NOMO-1 treated with DMSO at 0.1 percent for 48 hours (cell line): ENCODE measurements at regions not wholly inside any gene's neighbourhood (a gene's known extent, or its start where the extent isn't known, plus 50 kb on each side); places are given as distances from the start of the nearest gene placed in this dataset.

ENCODE experiments used
- DNase-seq: peaks from one replicate; lab custom pipeline; 2025; ENCODE audit not compliant: unreplicated experiment; lab: John Stamatoyannopoulos, UW

- DNase-seq: no peak
Observed at GRCh38 chr7:22658031-22658430, 69.0 kb upstream of the IL6 start.

- DNase-seq: no peak
Observed at GRCh38 chr7:22657479-22657878, 69.5 kb upstream of the IL6 start.

GRCh38 chr7:22655781-22656180 is 71.2 kb upstream of the IL6 start:
- DNase-seq: no peak

GRCh38 chr7:22654831-22655230 is 72.2 kb upstream of the IL6 start:
- DNase-seq: no peak

- DNase-seq: no peak
Observed at GRCh38 chr7:22653951-22654350, 73.0 kb upstream of the IL6 start.

- no peak for DNase-seq
Observed at GRCh38 chr7:22651534-22652243, 75.3 kb upstream of the IL6 start.

- no peak for DNase-seq
Observed at GRCh38 chr7:22651036-22651435, 76.0 kb upstream of the IL6 start.

GRCh38 chr7:22649686-22650085 is 77.3 kb upstream of the IL6 start:
- DNase-seq: no peak

GRCh38 chr7:22647451-22648257 is 79.3 kb upstream of the IL6 start:
- DNase-seq: no peak

- DNase-seq: no peak
Observed at GRCh38 chr7:22645418-22646181, 81.4 kb upstream of the IL6 start.

- DNase-seq: no peak
Observed at GRCh38 chr7:22642454-22642853, 84.5 kb upstream of the IL6 start.

- DNase-seq: no peak
Observed at GRCh38 chr7:22640269-22640668, 86.7 kb upstream of the IL6 start.

GRCh38 chr7:22639396-22639795 is 87.6 kb upstream of the IL6 start:
- DNase-seq: no peak

GRCh38 chr7:22635349-22635748 is 91.7 kb upstream of the IL6 start:
- DNase-seq: no peak

GRCh38 chr7:22633954-22634474 is 93.0 kb upstream of the IL6 start:
- DNase-seq: no peak

- no peak for DNase-seq
Observed at GRCh38 chr7:22633286-22633953, 93.6 kb upstream of the IL6 start.

GRCh38 chr7:22632674-22633073 is 94.3 kb upstream of the IL6 start:
- no peak for DNase-seq

- DNase-seq: no peak
Observed at GRCh38 chr7:22631730-22632129, 95.3 kb upstream of the IL6 start.

GRCh38 chr7:22630069-22630468 is 96.9 kb upstream of the IL6 start:
- no peak for DNase-seq

- no peak for DNase-seq
Observed at GRCh38 chr7:22629056-22629455, 97.9 kb upstream of the IL6 start.

- DNase-seq: no peak
Observed at GRCh38 chr7:22628112-22628511, 98.9 kb upstream of the IL6 start.
